GM12878 (cell line): ENCODE measurements at regions not wholly inside any gene's neighbourhood (a gene's known extent, or its start where the extent isn't known, plus 50 kb on each side); places are given as distances from the start of the nearest gene placed in this dataset.

ENCODE experiments used
- ATAC-seq: fragments of 200-7000 bp; cut with Tn5 transposase; 3 replicates; pipeline ENCODE4 v1.9.1; 2020; ENCODE audit warnings: mild to moderate bottlenecking, moderate library complexity
- BruUV-seq: library from RNA; stranded (reverse); fragments of 400-500 nt; replicated peaks from 2 replicates; lab custom pipeline; 2021; lab: Mats Ljungman, UMichigan
- CTCF ChIA-PET: fragments of 300-600 bp; sonication (Branson Sonifier 250); formaldehyde crosslinking; extraction: SDS; loops from one replicate; lab custom pipeline; 2021; ENCODE audit warnings: inconsistent platforms; lab: Yijun Ruan, JAX
- POLR2A ChIA-PET: fragments of 350-600 bp; formaldehyde crosslinking; extraction: SDS; loops from one replicate; lab custom pipeline; 2021; ENCODE audit warnings: inconsistent platforms; lab: Charles Lee
- RAD21 ChIA-PET: fragments of 300-600 bp; sonication (Branson Sonifier 250); formaldehyde crosslinking; loops from one replicate; lab custom pipeline; 2023; ENCODE audit warnings: antibody characterized with exemption; ENCODE audit not compliant: unreplicated experiment; lab: Charles Lee
- SMC1A ChIA-PET: fragments of 300-600 bp; sonication (Branson Sonifier 250); formaldehyde crosslinking; loops from one replicate; lab custom pipeline; 2023; ENCODE audit not compliant: unreplicated experiment, uncharacterized antibody; lab: Charles Lee
- DNase-seq: peaks from one replicate; pipeline ENCODE4 v3.0.0-alpha.2; 2011; ENCODE audit warnings: low read depth, low spot score
- FAIRE-seq: peaks from 3 replicates; lab custom pipeline; 2011; peaks lifted over from hg19 to GRCh38; lab: Jason Lieb, UNC
- H2AFZ ChIP-seq: 2 replicates; pipeline ENCODE4 v1.6.0; 2011; ENCODE audit warnings: low read depth, low read length, control low read depth; ENCODE audit not compliant: control insufficient read depth
- H3K27ac ChIP-seq: 2 replicates; pipeline ENCODE4 v1.5.1; 2011; ENCODE audit warnings: control low read depth; ENCODE audit not compliant: control insufficient read depth, insufficient read depth
- H3K27me3 ChIP-seq, 2 experiments: replicated peaks in 1 of 2; 2 replicates each; pipeline versions ENCODE4 v1.6.0 to v1.6.1; 2011; ENCODE audit warnings: low read length in 1 of 2; ENCODE audit not compliant: control insufficient read depth in 2 of 2, insufficient read depth in 2 of 2
- H3K36me3 ChIP-seq, 2 experiments: 2 replicates each; pipeline ENCODE4 v1.5.1; 2011; ENCODE audit warnings: low read length in 1 of 2; ENCODE audit not compliant: control insufficient read depth in 2 of 2, insufficient read depth in 2 of 2
- H3K4me1 ChIP-seq: 2 replicates; pipeline ENCODE4 v1.6.1; 2011; ENCODE audit warnings: mild to moderate bottlenecking, low read length, moderate library complexity, mixed read lengths; ENCODE audit not compliant: control insufficient read depth, insufficient read depth
- H3K4me2 ChIP-seq: 2 replicates; pipeline ENCODE4 v1.6.0; 2011; ENCODE audit warnings: control low read depth; ENCODE audit not compliant: control insufficient read depth, insufficient read depth
- H3K4me3 ChIP-seq: fragments of 200-600 bp; sonication (generic); 2 replicates; pipeline ENCODE4 v1.5.1; 2016
- H3K79me2 ChIP-seq: 2 replicates; pipeline ENCODE4 v1.6.0; 2011; ENCODE audit warnings: low read length; ENCODE audit not compliant: control insufficient read depth, insufficient read depth
- H3K9ac ChIP-seq: 2 replicates; pipeline ENCODE4 v1.8.0; 2011; ENCODE audit warnings: low read length, control low read depth, mixed read lengths; ENCODE audit not compliant: control insufficient read depth, insufficient read depth
- H3K9me3 ChIP-seq: replicated peaks from 3 replicates; pipeline ENCODE4 v1.5.1; 2011; ENCODE audit warnings: mild to moderate bottlenecking, low read length; ENCODE audit not compliant: control insufficient read depth, insufficient read depth
- H4K20me1 ChIP-seq: 2 replicates; pipeline ENCODE4 v1.6.0; 2011; ENCODE audit not compliant: control insufficient read depth, insufficient read depth
- CREB1 ChIP-seq: IDR thresholded peaks from 2 replicates; pipeline ENCODE4 v1.6.1; 2012; ENCODE audit warnings: low read depth, mild to moderate bottlenecking, inconsistent platforms
- ESRRA ChIP-seq: IDR thresholded peaks from 2 replicates; pipeline ENCODE4 v1.6.1; 2012; ENCODE audit warnings: mild to moderate bottlenecking, low read length, improper control_type of control experiment
- GATAD2B ChIP-seq: fragments of 450-650 bp; conservative IDR thresholded peaks from 2 replicates; pipeline ENCODE4 v1.6.1; 2017; ENCODE audit warnings: low read depth, mild to moderate bottlenecking, moderate library complexity
- HCFC1 ChIP-seq: fragments of 150-350 bp; IDR thresholded peaks from 2 replicates; pipeline ENCODE4 v1.6.1; 2014; ENCODE audit warnings: low read length
- JUNB ChIP-seq: IDR thresholded peaks from 2 replicates; pipeline ENCODE4 v1.6.1; 2016; ENCODE audit warnings: antibody characterized with exemption, mild to moderate bottlenecking
- MXI1 ChIP-seq: fragments of 150-350 bp; IDR thresholded peaks from 2 replicates; pipeline ENCODE4 v1.6.1; 2011; ENCODE audit warnings: low read depth, mild to moderate bottlenecking, inconsistent platforms, low read length, improper control_type of control experiment
- RAD21 ChIP-seq: IDR thresholded peaks from 2 replicates; pipeline ENCODE4 v1.6.1; 2011; ENCODE audit warnings: mild to moderate bottlenecking, low read depth, low read length, moderate library complexity; ENCODE audit not compliant: insufficient read depth
- RBBP5 ChIP-seq: fragments of 200-600 bp; sonication (generic); conservative IDR thresholded peaks from 2 replicates; pipeline ENCODE4 v1.6.1; 2016
- RFX5 ChIP-seq: IDR thresholded peaks from 2 replicates; pipeline ENCODE4 v1.6.1; 2011; ENCODE audit warnings: low read depth, low read length, improper control_type of control experiment
- SIN3A ChIP-seq: IDR thresholded peaks from 2 replicates; pipeline ENCODE4 v1.6.1; 2012; ENCODE audit warnings: low read depth, low read length, improper control_type of control experiment
- TAF1 ChIP-seq: IDR thresholded peaks from 2 replicates; pipeline ENCODE4 v1.6.1; 2011; ENCODE audit warnings: mild to moderate bottlenecking, low read depth, low read length, borderline replicate concordance
- TARDBP ChIP-seq: IDR thresholded peaks from 2 replicates; pipeline ENCODE4 v1.6.1; 2016; ENCODE audit warnings: borderline replicate concordance
- TCF3 ChIP-seq: IDR thresholded peaks from 2 replicates; pipeline ENCODE4 v1.6.1; 2012; ENCODE audit warnings: low read depth, mild to moderate bottlenecking, low read length, borderline replicate concordance; ENCODE audit not compliant: insufficient read depth
- ZBED1 ChIP-seq: IDR thresholded peaks from 2 replicates; pipeline ENCODE4 v1.6.1; 2016; ENCODE audit warnings: borderline replicate concordance
- ZNF622 ChIP-seq: fragments of 450-650 bp; IDR thresholded peaks from 2 replicates; pipeline ENCODE4 v1.6.1; 2017; ENCODE audit warnings: mild to moderate bottlenecking, inconsistent platforms
- WGBS: methylation state at CpG from one replicate; pipeline ENCODE4 v1.1.6; 2016; ENCODE audit warnings: low lambda C conversion rate; ENCODE audit not compliant: insufficient replicate concordance, insufficient coverage; ENCODE audit errors: missing lambda C conversion rate; 5-methylcytosine and 5-hydroxymethylcytosine counted together
- in situ Hi-C: fragments of 300-500 bp; cut with MboI; formaldehyde crosslinking; loops from 9 replicates; pipeline ENCODE4 v1.14.3; 2018; ENCODE audit warnings: mixed read lengths
- intact Hi-C: fragments of 100-400 bp; cut with micrococcal nuclease; formaldehyde crosslinking; loops from one replicate; pipeline ENCODE4 v1.14.2; 2022; ENCODE audit not compliant: unreplicated experiment
- TF ChIP-seq, protein P1 (sequence below), 3 experiments: IDR thresholded peaks in 2 of 3; conservative IDR thresholded peaks in 1 of 3; 2 replicates each; pipeline ENCODE4 v1.5.1; 2011; ENCODE audit warnings: low read depth in 3 of 3, low read length in 3 of 3, mild to moderate bottlenecking in 3 of 3, control low read depth in 2 of 3, moderate library complexity in 2 of 3, inconsistent platforms in 1 of 3, mixed read lengths in 1 of 3; ENCODE audit not compliant: control insufficient read depth in 2 of 3, insufficient read depth in 1 of 3; ENCODE audit errors: extremely low read depth in 1 of 3
- TF ChIP-seq, protein P2 (sequence below): IDR thresholded peaks from 2 replicates; pipeline ENCODE4 v1.6.1; 2011; ENCODE audit warnings: low read depth, mild to moderate bottlenecking, low read length, moderate library complexity, borderline replicate concordance; ENCODE audit errors: extremely low read depth
- TF ChIP-seq, protein P3 (sequence below): fragments of 450-650 bp; IDR thresholded peaks from 2 replicates; pipeline ENCODE4 v1.6.1; 2017; ENCODE audit warnings: borderline replicate concordance
- TF ChIP-seq, protein P4 (sequence below): fragments of 450-650 bp; IDR thresholded peaks from 2 replicates; pipeline ENCODE4 v1.6.1; 2018; ENCODE audit warnings: mild to moderate bottlenecking, low read depth, moderate library complexity; ENCODE audit not compliant: partially characterized antibody

DNA sequence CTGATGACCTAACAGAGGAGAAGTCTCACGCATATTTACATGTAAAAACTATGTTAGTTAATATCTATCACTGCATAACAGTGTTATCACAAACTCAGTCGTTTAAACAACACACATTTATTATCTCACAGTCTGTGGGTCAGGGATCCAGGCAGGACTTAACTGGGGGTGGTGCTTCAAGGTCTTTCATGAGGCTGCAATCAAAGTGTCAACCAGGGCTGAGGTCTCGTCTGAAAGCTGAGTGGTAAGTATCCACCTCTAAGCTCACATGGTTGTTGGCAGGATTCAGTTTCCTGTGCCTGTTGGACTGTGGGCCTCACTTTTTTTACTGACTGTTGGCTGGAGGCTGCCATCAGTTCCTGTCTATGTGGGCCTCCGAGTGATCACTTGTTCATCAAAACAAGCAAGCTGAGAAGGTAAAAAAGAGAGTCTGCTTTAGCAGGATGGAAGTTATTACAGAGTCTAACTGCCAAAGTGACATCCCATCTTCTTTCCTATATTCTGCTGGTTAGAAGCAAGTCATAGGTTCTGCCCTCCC is 188.6 kb downstream of the CARTPT start (continued):
- TF ChIP-seq, protein P1, sequence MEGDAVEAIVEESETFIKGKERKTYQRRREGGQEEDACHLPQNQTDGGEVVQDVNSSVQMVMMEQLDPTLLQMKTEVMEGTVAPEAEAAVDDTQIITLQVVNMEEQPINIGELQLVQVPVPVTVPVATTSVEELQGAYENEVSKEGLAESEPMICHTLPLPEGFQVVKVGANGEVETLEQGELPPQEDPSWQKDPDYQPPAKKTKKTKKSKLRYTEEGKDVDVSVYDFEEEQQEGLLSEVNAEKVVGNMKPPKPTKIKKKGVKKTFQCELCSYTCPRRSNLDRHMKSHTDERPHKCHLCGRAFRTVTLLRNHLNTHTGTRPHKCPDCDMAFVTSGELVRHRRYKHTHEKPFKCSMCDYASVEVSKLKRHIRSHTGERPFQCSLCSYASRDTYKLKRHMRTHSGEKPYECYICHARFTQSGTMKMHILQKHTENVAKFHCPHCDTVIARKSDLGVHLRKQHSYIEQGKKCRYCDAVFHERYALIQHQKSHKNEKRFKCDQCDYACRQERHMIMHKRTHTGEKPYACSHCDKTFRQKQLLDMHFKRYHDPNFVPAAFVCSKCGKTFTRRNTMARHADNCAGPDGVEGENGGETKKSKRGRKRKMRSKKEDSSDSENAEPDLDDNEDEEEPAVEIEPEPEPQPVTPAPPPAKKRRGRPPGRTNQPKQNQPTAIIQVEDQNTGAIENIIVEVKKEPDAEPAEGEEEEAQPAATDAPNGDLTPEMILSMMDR (IDR thresholded peaks at IDR 0.05 in 2 of 3, conservative IDR thresholded peaks at IDR 0.05 in 1 of 3; ENCODE audit: control insufficient read depth in 2 of 3, extremely low read depth in 1 of 3, insufficient read depth in 1 of 3, low read depth in 3 of 3, low read length in 3 of 3): no peak
- TF ChIP-seq TAF1 (no peak), GATAD2B (no peak), RAD21 (no peak)
- TF ChIP-seq, all 136 proteins: peak for 0

DNA sequence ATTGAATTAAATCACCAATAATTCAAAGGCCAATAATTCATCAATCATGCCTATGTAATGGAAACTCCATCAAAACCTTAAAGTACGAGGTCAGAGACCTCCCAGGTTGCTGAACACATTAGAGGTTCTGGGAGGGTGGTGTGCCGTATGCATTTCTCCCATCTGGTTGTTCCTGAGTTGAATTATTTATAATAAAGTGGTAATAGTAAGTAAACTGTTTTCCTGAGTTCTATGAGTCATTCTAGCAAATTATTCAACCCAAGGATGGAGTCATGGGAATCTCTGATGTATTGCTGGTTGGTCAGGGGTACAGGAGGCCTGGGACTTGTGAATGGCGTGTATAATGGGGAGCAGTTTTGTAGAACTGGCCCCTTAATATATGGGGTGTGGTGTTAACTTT is 191.7 kb downstream of the CARTPT start:
- H3K27ac ChIP-seq: no peak overlapping the region
- no peak for FAIRE-seq
- 41% methylated on average over 3 of the region's 3 CpGs for WGBS
- TF ChIP-seq, protein P2, sequence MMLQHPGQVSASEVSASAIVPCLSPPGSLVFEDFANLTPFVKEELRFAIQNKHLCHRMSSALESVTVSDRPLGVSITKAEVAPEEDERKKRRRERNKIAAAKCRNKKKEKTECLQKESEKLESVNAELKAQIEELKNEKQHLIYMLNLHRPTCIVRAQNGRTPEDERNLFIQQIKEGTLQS: no peak
- TF ChIP-seq HCFC1 (no peak), MXI1 (no peak), CREB1 (no peak), ZBED1 (no peak), RFX5 (no peak), JUNB (no peak), ZNF622 (no peak), TCF3 (no peak), RBBP5 (no peak), ESRRA (no peak), TARDBP (no peak), SIN3A (no peak)
- TF ChIP-seq, protein P3, sequence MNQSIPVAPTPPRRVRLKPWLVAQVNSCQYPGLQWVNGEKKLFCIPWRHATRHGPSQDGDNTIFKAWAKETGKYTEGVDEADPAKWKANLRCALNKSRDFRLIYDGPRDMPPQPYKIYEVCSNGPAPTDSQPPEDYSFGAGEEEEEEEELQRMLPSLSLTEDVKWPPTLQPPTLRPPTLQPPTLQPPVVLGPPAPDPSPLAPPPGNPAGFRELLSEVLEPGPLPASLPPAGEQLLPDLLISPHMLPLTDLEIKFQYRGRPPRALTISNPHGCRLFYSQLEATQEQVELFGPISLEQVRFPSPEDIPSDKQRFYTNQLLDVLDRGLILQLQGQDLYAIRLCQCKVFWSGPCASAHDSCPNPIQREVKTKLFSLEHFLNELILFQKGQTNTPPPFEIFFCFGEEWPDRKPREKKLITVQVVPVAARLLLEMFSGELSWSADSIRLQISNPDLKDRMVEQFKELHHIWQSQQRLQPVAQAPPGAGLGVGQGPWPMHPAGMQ: no peak
- TF ChIP-seq, protein P4, sequence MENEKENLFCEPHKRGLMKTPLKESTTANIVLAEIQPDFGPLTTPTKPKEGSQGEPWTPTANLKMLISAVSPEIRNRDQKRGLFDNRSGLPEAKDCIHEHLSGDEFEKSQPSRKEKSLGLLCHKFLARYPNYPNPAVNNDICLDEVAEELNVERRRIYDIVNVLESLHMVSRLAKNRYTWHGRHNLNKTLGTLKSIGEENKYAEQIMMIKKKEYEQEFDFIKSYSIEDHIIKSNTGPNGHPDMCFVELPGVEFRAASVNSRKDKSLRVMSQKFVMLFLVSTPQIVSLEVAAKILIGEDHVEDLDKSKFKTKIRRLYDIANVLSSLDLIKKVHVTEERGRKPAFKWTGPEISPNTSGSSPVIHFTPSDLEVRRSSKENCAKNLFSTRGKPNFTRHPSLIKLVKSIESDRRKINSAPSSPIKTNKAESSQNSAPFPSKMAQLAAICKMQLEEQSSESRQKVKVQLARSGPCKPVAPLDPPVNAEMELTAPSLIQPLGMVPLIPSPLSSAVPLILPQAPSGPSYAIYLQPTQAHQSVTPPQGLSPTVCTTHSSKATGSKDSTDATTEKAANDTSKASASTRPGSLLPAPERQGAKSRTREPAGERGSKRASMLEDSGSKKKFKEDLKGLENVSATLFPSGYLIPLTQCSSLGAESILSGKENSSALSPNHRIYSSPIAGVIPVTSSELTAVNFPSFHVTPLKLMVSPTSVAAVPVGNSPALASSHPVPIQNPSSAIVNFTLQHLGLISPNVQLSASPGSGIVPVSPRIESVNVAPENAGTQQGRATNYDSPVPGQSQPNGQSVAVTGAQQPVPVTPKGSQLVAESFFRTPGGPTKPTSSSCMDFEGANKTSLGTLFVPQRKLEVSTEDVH: no peak

More for the DNA sequence above, 191.7 kb downstream of the CARTPT start:
- ATAC-seq: no peak
- BruUV-seq: no TSS peak
- H3K9ac ChIP-seq: no peak overlapping the region
- in situ Hi-C loops (no loop called here), intact Hi-C loops (no loop called here)
- ChIA-PET CTCF (no interaction called here), SMC1A (no interaction called here), RAD21 (no interaction called here), POLR2A (no interaction called here)
- no peak overlapping the region for H3K4me2 ChIP-seq
- H3K27me3 ChIP-seq: no peaks in the 10 kb centered on the region; a peak in 1 of 4 replicates
- H3K9me3 ChIP-seq: no peaks in the 10 kb centered on the region; the same call in 2 of the 3 replicates
- H3K4me1 ChIP-seq: peaks cover 8% of the 10 kb centered on the region
- H3K36me3 ChIP-seq: no peaks in the 10 kb centered on the region
- no peak for DNase-seq
- H2AFZ ChIP-seq: no peak overlapping the region
- no peaks in the 10 kb centered on the region for H4K20me1 ChIP-seq
- no peak overlapping the region for H3K4me3 ChIP-seq
- H3K79me2 ChIP-seq: no peaks in the 10 kb centered on the region
